GM23248 (cell line): ENCODE measurements at regions not wholly inside any gene's neighbourhood (a gene's known extent, or its start where the extent isn't known, plus 50 kb on each side); places are given as distances from the start of the nearest gene placed in this dataset.

ENCODE experiments used
- EZH2 ChIP-seq: fragments of 200-600 bp; sonication (generic); IDR thresholded peaks from 2 replicates; pipeline ENCODE4 v1.6.1; 2018; ENCODE audit warnings: antibody characterized with exemption, mild to moderate bottlenecking; ENCODE audit not compliant: insufficient read depth, poor library complexity, severe bottlenecking
- EZH2phosphoT487 ChIP-seq: fragments of 200-600 bp; sonication (generic); IDR thresholded peaks from 2 replicates; pipeline ENCODE4 v1.6.1; 2018; ENCODE audit warnings: antibody characterized with exemption, moderate library complexity, mild to moderate bottlenecking, low read depth; ENCODE audit not compliant: insufficient read depth

GRCh38 chr7:9719721-9720120 lies 1254.0 kb upstream of the PHF14 start:
- TF ChIP-seq EZH2phosphoT487 (no peak), EZH2 (no peak)
